GM12878 (cell line): ENCODE measurements at regions not wholly inside any gene's neighbourhood (a gene's known extent, or its start where the extent isn't known, plus 50 kb on each side); places are given as distances from the start of the nearest gene placed in this dataset.

ENCODE experiments used
- CHD2 ChIP-seq: IDR thresholded peaks from 2 replicates; pipeline ENCODE4 v1.6.1; 2011; ENCODE audit warnings: low read depth, low read length, improper control_type of control experiment, borderline replicate concordance
- E4F1 ChIP-seq: fragments of 450-650 bp; IDR thresholded peaks from 2 replicates; pipeline ENCODE4 v1.6.1; 2018; ENCODE audit warnings: borderline replicate concordance, mild to moderate bottlenecking; ENCODE audit not compliant: partially characterized antibody
- FOS ChIP-seq: IDR thresholded peaks from 3 replicates; pipeline ENCODE4 v1.6.1; 2011; ENCODE audit warnings: borderline replicate concordance; ENCODE audit not compliant: insufficient read length; ENCODE audit errors: extremely low read depth
- MLLT1 ChIP-seq: fragments of 450-650 bp; IDR thresholded peaks from 2 replicates; pipeline ENCODE4 v1.6.1; 2016; ENCODE audit warnings: mild to moderate bottlenecking
- NR2C1 ChIP-seq: fragments of 450-650 bp; IDR thresholded peaks from 2 replicates; pipeline ENCODE4 v1.6.1; 2017; ENCODE audit warnings: antibody characterized with exemption, mild to moderate bottlenecking, moderate library complexity
- TAF1 ChIP-seq: IDR thresholded peaks from 2 replicates; pipeline ENCODE4 v1.6.1; 2011; ENCODE audit warnings: mild to moderate bottlenecking, low read depth, low read length, borderline replicate concordance
- TF ChIP-seq, protein P1 (sequence below): fragments of 450-650 bp; IDR thresholded peaks from 2 replicates; pipeline ENCODE4 v1.6.1; 2017; ENCODE audit warnings: mild to moderate bottlenecking, low read depth, inconsistent platforms; ENCODE audit not compliant: poor library complexity, severe bottlenecking
- TF ChIP-seq, protein P2 (sequence below): IDR thresholded peaks from 2 replicates; pipeline ENCODE4 v1.6.1; 2011; ENCODE audit warnings: borderline replicate concordance, low read depth, mild to moderate bottlenecking, moderate library complexity, low read length; ENCODE audit not compliant: insufficient read depth, poor library complexity, severe bottlenecking

GRCh38 chr14:28130610-28131284 lies 635.8 kb upstream of the FOXG1 start (continued):
- TF ChIP-seq, protein P1, sequence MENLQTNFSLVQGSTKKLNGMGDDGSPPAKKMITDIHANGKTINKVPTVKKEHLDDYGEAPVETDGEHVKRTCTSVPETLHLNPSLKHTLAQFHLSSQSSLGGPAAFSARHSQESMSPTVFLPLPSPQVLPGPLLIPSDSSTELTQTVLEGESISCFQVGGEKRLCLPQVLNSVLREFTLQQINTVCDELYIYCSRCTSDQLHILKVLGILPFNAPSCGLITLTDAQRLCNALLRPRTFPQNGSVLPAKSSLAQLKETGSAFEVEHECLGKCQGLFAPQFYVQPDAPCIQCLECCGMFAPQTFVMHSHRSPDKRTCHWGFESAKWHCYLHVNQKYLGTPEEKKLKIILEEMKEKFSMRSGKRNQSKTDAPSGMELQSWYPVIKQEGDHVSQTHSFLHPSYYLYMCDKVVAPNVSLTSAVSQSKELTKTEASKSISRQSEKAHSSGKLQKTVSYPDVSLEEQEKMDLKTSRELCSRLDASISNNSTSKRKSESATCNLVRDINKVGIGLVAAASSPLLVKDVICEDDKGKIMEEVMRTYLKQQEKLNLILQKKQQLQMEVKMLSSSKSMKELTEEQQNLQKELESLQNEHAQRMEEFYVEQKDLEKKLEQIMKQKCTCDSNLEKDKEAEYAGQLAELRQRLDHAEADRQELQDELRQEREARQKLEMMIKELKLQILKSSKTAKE = no peak
- no peak for TF ChIP-seq CHD2
- no peak for TF ChIP-seq E4F1
- TF ChIP-seq TAF1 = no peak
- no peak for TF ChIP-seq FOS
- TF ChIP-seq, protein P2, sequence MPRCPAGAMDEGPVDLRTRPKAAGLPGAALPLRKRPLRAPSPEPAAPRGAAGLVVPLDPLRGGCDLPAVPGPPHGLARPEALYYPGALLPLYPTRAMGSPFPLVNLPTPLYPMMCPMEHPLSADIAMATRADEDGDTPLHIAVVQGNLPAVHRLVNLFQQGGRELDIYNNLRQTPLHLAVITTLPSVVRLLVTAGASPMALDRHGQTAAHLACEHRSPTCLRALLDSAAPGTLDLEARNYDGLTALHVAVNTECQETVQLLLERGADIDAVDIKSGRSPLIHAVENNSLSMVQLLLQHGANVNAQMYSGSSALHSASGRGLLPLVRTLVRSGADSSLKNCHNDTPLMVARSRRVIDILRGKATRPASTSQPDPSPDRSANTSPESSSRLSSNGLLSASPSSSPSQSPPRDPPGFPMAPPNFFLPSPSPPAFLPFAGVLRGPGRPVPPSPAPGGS = no peak
- TF ChIP-seq MLLT1 = no peak
- TF ChIP-seq NR2C1 = no peak
